Upper lobe of left lung (tissue), 6 donors: ENCODE measurements at regions not wholly inside any gene's neighbourhood (a gene's known extent, or its start where the extent isn't known, plus 50 kb on each side); places are given as distances from the start of the nearest gene placed in this dataset.

Source experiments
- ATAC-seq, 2 donors: fragments of 200-7000 bp; cut with Tn5 transposase; one replicate each; pipeline ENCODE4 v1.9.1; 2022; ENCODE audit warnings: mild to moderate bottlenecking in 2 of 2, moderate library complexity in 2 of 2; ENCODE audit not compliant: low FRiP score in 2 of 2
- DNase-seq, 2 donors: peaks; one replicate each; pipeline ENCODE4 v3.0.0-alpha.2; 2019 to 2020
- H3K27ac ChIP-seq, 4 donors: fragments of 200-600 bp; sonication (generic); one replicate each; pipeline ENCODE4 v1.5.1; 2016 to 2019
- H3K27me3 ChIP-seq, 4 donors: fragments of 200-600 bp; sonication (generic); one replicate each; pipeline ENCODE4 v1.5.1; 2017 to 2019
- H3K36me3 ChIP-seq, 4 donors: fragments of 200-600 bp; sonication (generic); one replicate each; pipeline ENCODE4 v1.5.1; 2016 to 2019
- H3K4me1 ChIP-seq, 4 donors: fragments of 200-600 bp; sonication (generic); one replicate each; pipeline ENCODE4 v1.5.1; 2018 to 2019
- H3K4me3 ChIP-seq, 4 donors: fragments of 200-600 bp; sonication (generic); one replicate each; pipeline ENCODE4 v1.5.1; 2017 to 2019; ENCODE audit warnings: mild to moderate bottlenecking in 2 of 4, moderate library complexity in 1 of 4
- H3K9me3 ChIP-seq, 4 donors: fragments of 200-600 bp; sonication (generic); one replicate each; pipeline ENCODE4 v1.5.1; 2018 to 2019
- EP300 ChIP-seq, 4 donors: sonication (generic); formaldehyde crosslinking; IDR thresholded peaks; one replicate each; pipeline ENCODE4 v1.5.1; 2017; ENCODE audit warnings: antibody characterized with exemption in 4 of 4, control low read depth in 2 of 4
- POLR2A ChIP-seq, 4 donors: fragments of 450-650 bp; IDR thresholded peaks; one replicate each; pipeline ENCODE4 v1.5.1; 2016 to 2017; ENCODE audit warnings: antibody characterized with exemption in 4 of 4, mild to moderate bottlenecking in 2 of 4
- POLR2AphosphoS5 ChIP-seq, 2 donors: sonication (generic); formaldehyde crosslinking; IDR thresholded peaks; one replicate each; pipeline ENCODE4 v1.5.1; 2017; ENCODE audit warnings: antibody characterized with exemption in 2 of 2
- WGBS, 2 donors: methylation state at CpG; one replicate each; pipeline ENCODE4 v1.1.5; 2017 to 2018; 5-methylcytosine and 5-hydroxymethylcytosine counted together
- TF ChIP-seq, protein P1 (sequence below), 6 experiments: fragments of 450-650 bp in 4 of 6; fragments of 200-600 bp in 2 of 6; sonication (generic) in 2 of 6; IDR thresholded peaks; one replicate each; pipeline ENCODE4 v1.5.1; 2016 to 2019; ENCODE audit warnings: antibody characterized with exemption in 6 of 6
- donor health status: DM: no; HTN: no; CAD: no; lungs with moderate emphysema.
- donor health status: DM: no; HTN: yes; CAD: no; lungs with severe emphysema.

DNA sequence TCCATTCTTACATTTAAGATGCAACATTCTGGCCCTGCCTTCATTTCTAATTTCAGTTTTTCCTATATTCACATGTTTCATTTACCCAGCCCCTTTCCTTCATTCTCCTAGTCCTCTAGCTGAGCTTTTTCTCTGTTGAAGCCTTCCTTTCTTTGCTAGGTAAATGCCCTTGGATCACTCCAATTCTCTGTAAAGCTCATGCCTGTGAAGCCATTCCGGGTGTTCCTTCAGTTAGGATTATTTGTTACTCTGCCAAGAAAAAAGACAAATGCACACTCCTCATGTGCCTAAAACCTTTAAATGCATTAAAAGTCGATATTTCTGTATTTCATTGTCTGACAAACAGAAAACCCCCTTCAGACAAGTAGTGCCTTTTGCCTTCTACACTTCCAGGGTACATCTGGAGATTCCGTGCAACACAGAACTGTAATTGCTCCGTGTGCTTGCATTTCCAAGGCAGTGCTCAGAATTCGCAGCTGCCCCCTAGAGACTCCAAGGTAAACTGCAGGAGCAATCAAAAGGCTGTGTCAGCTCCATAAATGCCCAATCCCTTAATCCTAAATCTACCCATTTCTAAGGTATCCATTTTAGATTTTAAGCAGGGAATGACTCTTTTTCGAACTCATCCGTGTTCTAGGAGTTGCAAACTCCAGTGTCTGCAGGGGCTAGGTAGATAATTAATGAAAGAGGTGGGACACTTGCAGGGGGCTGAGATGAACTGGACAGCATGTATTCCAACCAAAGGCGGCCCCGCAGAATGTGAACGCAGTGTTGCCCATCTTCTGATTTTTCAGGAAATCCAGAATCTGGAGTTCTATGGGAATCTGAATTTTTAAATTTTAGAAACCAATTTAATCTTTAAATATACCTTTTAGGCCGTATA is 320.2 kb downstream of the GRIN2B start:
- H3K4me1 ChIP-seq = no peaks in the 10 kb centered on the region
- no peaks in the 10 kb centered on the region for H3K36me3 ChIP-seq
- no peak overlapping the region for H3K27ac ChIP-seq
- WGBS, 2 donors = 43% methylated on average over 11 of the region's 11 CpGs
- H3K27me3 ChIP-seq = no peaks in the 10 kb centered on the region
- TF ChIP-seq EP300 (IDR thresholded peaks at IDR 0.05) = no peak
- TF ChIP-seq POLR2AphosphoS5 (IDR thresholded peaks at IDR 0.05) = no peak
- TF ChIP-seq, protein P1, sequence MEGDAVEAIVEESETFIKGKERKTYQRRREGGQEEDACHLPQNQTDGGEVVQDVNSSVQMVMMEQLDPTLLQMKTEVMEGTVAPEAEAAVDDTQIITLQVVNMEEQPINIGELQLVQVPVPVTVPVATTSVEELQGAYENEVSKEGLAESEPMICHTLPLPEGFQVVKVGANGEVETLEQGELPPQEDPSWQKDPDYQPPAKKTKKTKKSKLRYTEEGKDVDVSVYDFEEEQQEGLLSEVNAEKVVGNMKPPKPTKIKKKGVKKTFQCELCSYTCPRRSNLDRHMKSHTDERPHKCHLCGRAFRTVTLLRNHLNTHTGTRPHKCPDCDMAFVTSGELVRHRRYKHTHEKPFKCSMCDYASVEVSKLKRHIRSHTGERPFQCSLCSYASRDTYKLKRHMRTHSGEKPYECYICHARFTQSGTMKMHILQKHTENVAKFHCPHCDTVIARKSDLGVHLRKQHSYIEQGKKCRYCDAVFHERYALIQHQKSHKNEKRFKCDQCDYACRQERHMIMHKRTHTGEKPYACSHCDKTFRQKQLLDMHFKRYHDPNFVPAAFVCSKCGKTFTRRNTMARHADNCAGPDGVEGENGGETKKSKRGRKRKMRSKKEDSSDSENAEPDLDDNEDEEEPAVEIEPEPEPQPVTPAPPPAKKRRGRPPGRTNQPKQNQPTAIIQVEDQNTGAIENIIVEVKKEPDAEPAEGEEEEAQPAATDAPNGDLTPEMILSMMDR (IDR thresholded peaks at IDR 0.05) = peak; percentile 40 to 71 (median 65)
- H3K9me3 ChIP-seq = no peaks in the 10 kb centered on the region
- H3K4me3 ChIP-seq = no peak overlapping the region
- peak; percentile 67 to 78 for ATAC-seq
- peak in 1 of 2 donors; percentile 33 for DNase-seq

GRCh38 chr12:13654456-13654855 is 326.9 kb downstream of the GRIN2B start:
- H3K27me3 ChIP-seq = no peaks in the 10 kb centered on the region
- TF ChIP-seq POLR2A (IDR thresholded peaks at IDR 0.05) = no peak
- no peak for TF ChIP-seq EP300 (IDR thresholded peaks at IDR 0.05)
- TF ChIP-seq POLR2AphosphoS5 (IDR thresholded peaks at IDR 0.05) = no peak
- TF ChIP-seq, protein P1 (IDR thresholded peaks at IDR 0.05) = no peak
- no peak overlapping the region for H3K4me3 ChIP-seq
- no peaks in the 10 kb centered on the region for H3K9me3 ChIP-seq
- H3K27ac ChIP-seq = no peak overlapping the region
- H3K4me1 ChIP-seq = no peaks in the 10 kb centered on the region
- no peaks in the 10 kb centered on the region for H3K36me3 ChIP-seq
- ATAC-seq (no peak), DNase-seq (no peak)
- WGBS, 2 donors = 81 to 100% methylated on average over 1 of the region's 1 CpG

DNA sequence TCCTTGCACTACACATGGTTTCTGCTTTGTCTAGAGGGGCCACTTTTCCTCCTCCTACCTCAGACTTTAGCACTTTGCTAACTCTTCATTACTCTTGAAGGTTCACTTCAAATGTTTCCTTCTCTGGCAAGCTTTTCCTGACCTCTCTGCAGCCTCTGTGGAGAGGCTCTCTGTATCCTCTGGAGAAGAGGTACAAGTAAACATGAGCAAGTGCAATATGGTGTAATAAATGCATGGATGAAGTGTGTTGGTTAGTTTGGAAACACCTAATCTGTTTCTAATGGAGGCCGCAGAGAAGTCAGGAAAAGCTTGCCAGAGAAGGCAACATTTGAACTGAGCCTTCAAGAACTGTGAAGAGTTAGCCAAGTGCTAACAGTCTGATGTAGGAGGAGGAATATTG is 329.3 kb downstream of the GRIN2B start:
- no peaks in the 10 kb centered on the region for H3K9me3 ChIP-seq
- H3K4me1 ChIP-seq = no peaks in the 10 kb centered on the region
- no peak overlapping the region for H3K4me3 ChIP-seq
- no peak overlapping the region for H3K27ac ChIP-seq
- ATAC-seq (peak; percentile 31 to 74), DNase-seq (peak in 1 of 2 donors; percentile 33)
- 73 to 83% methylated on average over 1 of the region's 1 CpG for WGBS, 2 donors
- H3K36me3 ChIP-seq = no peaks in the 10 kb centered on the region
- TF ChIP-seq, protein P1 (IDR thresholded peaks at IDR 0.05) = no peak
- TF ChIP-seq POLR2AphosphoS5 (IDR thresholded peaks at IDR 0.05) (peak in 1 of 2 donors; percentile 39), POLR2A (IDR thresholded peaks at IDR 0.05) (no peak), EP300 (IDR thresholded peaks at IDR 0.05) (peak in 1 of 4 donors; percentile 65)
- H3K27me3 ChIP-seq = no peaks in the 10 kb centered on the region

GRCh38 chr12:13635709-13636108 is 345.7 kb downstream of the GRIN2B start:
- no peaks in the 10 kb centered on the region for H3K27me3 ChIP-seq
- TF ChIP-seq, protein P1 (IDR thresholded peaks at IDR 0.05) = no peak
- TF ChIP-seq EP300 (IDR thresholded peaks at IDR 0.05) (no peak), POLR2AphosphoS5 (IDR thresholded peaks at IDR 0.05) (no peak), POLR2A (IDR thresholded peaks at IDR 0.05) (no peak)
- 73 to 83% methylated on average over 2 of the region's 2 CpGs for WGBS, 2 donors
- no peaks in the 10 kb centered on the region for H3K9me3 ChIP-seq
- no peak for ATAC-seq
- no peaks in the 10 kb centered on the region for H3K36me3 ChIP-seq
- no peak overlapping the region for H3K4me3 ChIP-seq
- no peak for DNase-seq
- H3K27ac ChIP-seq = no peak overlapping the region
- H3K4me1 ChIP-seq = no peaks in the 10 kb centered on the region

DNA sequence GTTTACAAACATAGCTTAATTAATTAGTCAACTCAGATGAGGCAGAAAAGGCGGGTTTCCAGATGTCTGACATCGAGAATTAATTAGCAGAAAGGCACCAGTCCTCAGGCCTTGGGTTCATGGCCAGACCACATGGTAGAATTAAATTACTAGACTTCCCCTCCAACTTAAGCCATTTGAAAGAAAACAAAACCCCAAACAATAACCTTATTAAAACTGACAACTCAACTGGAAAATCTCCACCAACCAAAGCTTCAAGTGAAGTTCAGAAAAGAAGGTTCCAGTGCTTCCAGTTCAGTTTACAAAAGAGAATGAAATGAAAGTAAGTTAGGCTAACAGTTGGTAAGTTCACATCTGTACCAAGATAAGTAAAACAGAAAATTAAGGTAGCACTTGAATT is 349.5 kb downstream of the GRIN2B start:
- Histone ChIP-seq H3K27me3 (no peaks in the 10 kb centered on the region), H3K4me3 (no peak overlapping the region), H3K36me3 (no peaks in the 10 kb centered on the region), H3K27ac (no peak overlapping the region), H3K4me1 (no peaks in the 10 kb centered on the region), H3K9me3 (no peaks in the 10 kb centered on the region)
- DNase-seq (no peak), ATAC-seq (no peak)
- TF ChIP-seq POLR2A (IDR thresholded peaks at IDR 0.05) (no peak), POLR2AphosphoS5 (IDR thresholded peaks at IDR 0.05) (no peak), EP300 (IDR thresholded peaks at IDR 0.05) (no peak)
- TF ChIP-seq, protein P1 (IDR thresholded peaks at IDR 0.05) = no peak
- 65 to 89% methylated on average over 2 of the region's 2 CpGs for WGBS, 2 donors
